WTC11 (cell line): ENCODE measurements at regions not wholly inside any gene's neighbourhood (a gene's known extent, or its start where the extent isn't known, plus 50 kb on each side); places are given as distances from the start of the nearest gene placed in this dataset.

Source experiments
- ATAC-seq: fragments of 200-7000 bp; cut with Tn5 transposase; 2 replicates; pipeline ENCODE4 v1.10.0; 2021; ENCODE audit warnings: mild to moderate bottlenecking, moderate library complexity
- CTCF ChIA-PET: fragments of 300-600 bp; sonication (Branson Sonifier 250); formaldehyde crosslinking; loops from one replicate; lab custom pipeline; 2021; ENCODE audit warnings: antibody characterized with exemption; lab: Charles Lee
- POLR2A ChIA-PET: fragments of 350-600 bp; sonication (Branson Sonifier 250); formaldehyde crosslinking; loops from one replicate; lab custom pipeline; 2021; ENCODE audit warnings: antibody characterized with exemption; lab: Charles Lee
- DNase-seq: peaks from one replicate; pipeline ENCODE4 v3.0.0; 2021; ENCODE audit warnings: low spot score
- H3K27ac Mint-ChIP-seq: 2 replicates; pipeline ENCODE4 v1.8.0; 2021; ENCODE audit warnings: mixed read lengths
- H3K27me3 Mint-ChIP-seq: 2 replicates; pipeline ENCODE4 v1.8.0; 2021; ENCODE audit warnings: low read depth, mild to moderate bottlenecking, moderate library complexity, mixed read lengths
- H3K36me3 Mint-ChIP-seq: 2 replicates; pipeline ENCODE4 v1.8.0; 2021; ENCODE audit warnings: mixed read lengths
- H3K4me1 Mint-ChIP-seq: 2 replicates; pipeline ENCODE4 v1.8.0; 2022; ENCODE audit warnings: mixed read lengths
- H3K4me3 Mint-ChIP-seq: 2 replicates; pipeline ENCODE4 v1.8.0; 2021; ENCODE audit warnings: mild to moderate bottlenecking, moderate library complexity, mixed read lengths
- H3K9me3 Mint-ChIP-seq: 2 replicates; pipeline ENCODE4 v1.8.0; 2021; ENCODE audit warnings: mixed read lengths
- ARID4B ChIP-seq: sonication (generic); formaldehyde crosslinking; IDR thresholded peaks from 2 replicates; pipeline ENCODE4 v1.8.0; 2023; ENCODE audit warnings: missing genetic modification reagents, mild to moderate bottlenecking, borderline replicate concordance
- CBFB ChIP-seq: sonication (generic); formaldehyde crosslinking; IDR thresholded peaks from 2 replicates; pipeline ENCODE4 v1.8.1; 2022; ENCODE audit warnings: mild to moderate bottlenecking, low read depth, missing genetic modification reagents
- CDX4 ChIP-seq: fragments of 250-450 bp; sonication (Bioruptor Pico); IDR thresholded peaks from 2 replicates; pipeline ENCODE4 v1.9.0; 2021; ENCODE audit warnings: moderate library complexity, mild to moderate bottlenecking, inconsistent platforms, borderline replicate concordance
- ETV6 ChIP-seq: sonication (generic); formaldehyde crosslinking; IDR thresholded peaks from 2 replicates; pipeline ENCODE4 v1.8.1; 2022; ENCODE audit warnings: mild to moderate bottlenecking, missing genetic modification reagents
- FOXJ3 ChIP-seq: sonication (generic); formaldehyde crosslinking; IDR thresholded peaks from 2 replicates; pipeline ENCODE4 v1.9.0; 2021; ENCODE audit warnings: missing genetic modification reagents, mild to moderate bottlenecking, borderline replicate concordance
- FOXK1 ChIP-seq: sonication (generic); formaldehyde crosslinking; IDR thresholded peaks from 2 replicates; pipeline ENCODE4 v1.8.0; 2022; ENCODE audit warnings: mild to moderate bottlenecking, moderate library complexity, missing genetic modification reagents
- FOXP1 ChIP-seq: sonication (generic); formaldehyde crosslinking; IDR thresholded peaks from 2 replicates; pipeline ENCODE4 v1.8.0; 2022; ENCODE audit warnings: missing genetic modification reagents, mild to moderate bottlenecking, moderate library complexity, borderline replicate concordance
- GABPB1 ChIP-seq: sonication (generic); formaldehyde crosslinking; IDR thresholded peaks from 2 replicates; pipeline ENCODE4 v1.8.1; 2023; ENCODE audit warnings: mild to moderate bottlenecking, missing genetic modification reagents
- GTF2I ChIP-seq: fragments of 250-450 bp; sonication (Bioruptor Pico); conservative IDR thresholded peaks from 2 replicates; pipeline ENCODE4 v1.4.0; 2021; ENCODE audit warnings: mild to moderate bottlenecking
- HMGA2 ChIP-seq: fragments of 250-450 bp; sonication (Bioruptor Pico); IDR thresholded peaks from 2 replicates; pipeline ENCODE4 v1.4.0; 2021; ENCODE audit warnings: mild to moderate bottlenecking, moderate library complexity
- IRF2 ChIP-seq: sonication (generic); formaldehyde crosslinking; IDR thresholded peaks from 2 replicates; pipeline ENCODE4 v1.8.0; 2022; ENCODE audit warnings: low read depth, missing genetic modification reagents, borderline replicate concordance
- MYBL2 ChIP-seq: sonication (generic); formaldehyde crosslinking; IDR thresholded peaks from 2 replicates; pipeline ENCODE4 v1.8.1; 2023; ENCODE audit warnings: mild to moderate bottlenecking, moderate library complexity, missing genetic modification reagents
- NFATC4 ChIP-seq: fragments of 250-450 bp; sonication (Bioruptor Pico); IDR thresholded peaks from 2 replicates; pipeline ENCODE4 v1.9.0; 2021; ENCODE audit warnings: mild to moderate bottlenecking
- NFE2L1 ChIP-seq: sonication (generic); formaldehyde crosslinking; IDR thresholded peaks from 2 replicates; pipeline ENCODE4 v1.8.1; 2023; ENCODE audit warnings: missing genetic modification reagents
- NR3C1 ChIP-seq: sonication (generic); formaldehyde crosslinking; conservative IDR thresholded peaks from 2 replicates; pipeline ENCODE4 v1.8.1; 2023; ENCODE audit warnings: low read depth, mild to moderate bottlenecking, missing genetic modification reagents
- RELA ChIP-seq: sonication (generic); formaldehyde crosslinking; IDR thresholded peaks from 2 replicates; pipeline ENCODE4 v1.8.1; 2022; ENCODE audit warnings: missing genetic modification reagents, mild to moderate bottlenecking, borderline replicate concordance
- ZNF232 ChIP-seq: sonication (generic); formaldehyde crosslinking; IDR thresholded peaks from 2 replicates; pipeline ENCODE4 v1.8.0; 2022; ENCODE audit warnings: mild to moderate bottlenecking, missing genetic modification reagents
- ZNF396 ChIP-seq: fragments of 250-450 bp; sonication (Bioruptor Pico); IDR thresholded peaks from 2 replicates; pipeline ENCODE4 v1.8.0; 2021; ENCODE audit warnings: mild to moderate bottlenecking, moderate library complexity, borderline replicate concordance
- ZNF423 ChIP-seq: fragments of 250-450 bp; sonication (Bioruptor Pico); IDR thresholded peaks from 2 replicates; pipeline ENCODE4 v2.1.2; 2022; ENCODE audit warnings: mild to moderate bottlenecking, moderate library complexity
- TF ChIP-seq, protein P1 (sequence below): sonication (generic); formaldehyde crosslinking; IDR thresholded peaks from 2 replicates; pipeline ENCODE4 v1.8.0; 2023; ENCODE audit warnings: mild to moderate bottlenecking, missing genetic modification reagents
- TF ChIP-seq, protein P2 (sequence below): sonication (generic); formaldehyde crosslinking; IDR thresholded peaks from 2 replicates; pipeline ENCODE4 v1.8.0; 2022; ENCODE audit warnings: missing genetic modification reagents

- no peak for TF ChIP-seq CDX4 (CRISPR knock-in tag)
These were observed 558.0 kb downstream of the C6orf118 start (continued) for GRCh38 chr6:164751395-164751794.

- no peaks in the 10 kb centered on the region for H3K27me3 Mint-ChIP-seq
- H3K36me3 Mint-ChIP-seq = no peaks in the 10 kb centered on the region
- DNase-seq (no peak), ATAC-seq (no peak)
- ChIA-PET CTCF (no interaction called here), POLR2A (no interaction called here)
- TF ChIP-seq CBFB (CRISPR knock-in tag) = no peak
- no peak for TF ChIP-seq NR3C1
- no peak for TF ChIP-seq FOXJ3 (CRISPR knock-in tag)
- no peak for TF ChIP-seq HMGA2 (CRISPR knock-in tag)
- no peak for TF ChIP-seq ZNF232 (CRISPR knock-in tag)
- TF ChIP-seq GABPB1 (CRISPR knock-in tag) = no peak
- TF ChIP-seq ETV6 (CRISPR knock-in tag) = no peak
- TF ChIP-seq FOXP1 = no peak
- TF ChIP-seq IRF2 = no peak
- TF ChIP-seq GTF2I (CRISPR knock-in tag) = no peak
- no peak for TF ChIP-seq MYBL2 (CRISPR knock-in tag)
- no peak for TF ChIP-seq ZNF423 (CRISPR knock-in tag)
- TF ChIP-seq FOXK1 (CRISPR knock-in tag) = no peak
- TF ChIP-seq, protein P1, sequence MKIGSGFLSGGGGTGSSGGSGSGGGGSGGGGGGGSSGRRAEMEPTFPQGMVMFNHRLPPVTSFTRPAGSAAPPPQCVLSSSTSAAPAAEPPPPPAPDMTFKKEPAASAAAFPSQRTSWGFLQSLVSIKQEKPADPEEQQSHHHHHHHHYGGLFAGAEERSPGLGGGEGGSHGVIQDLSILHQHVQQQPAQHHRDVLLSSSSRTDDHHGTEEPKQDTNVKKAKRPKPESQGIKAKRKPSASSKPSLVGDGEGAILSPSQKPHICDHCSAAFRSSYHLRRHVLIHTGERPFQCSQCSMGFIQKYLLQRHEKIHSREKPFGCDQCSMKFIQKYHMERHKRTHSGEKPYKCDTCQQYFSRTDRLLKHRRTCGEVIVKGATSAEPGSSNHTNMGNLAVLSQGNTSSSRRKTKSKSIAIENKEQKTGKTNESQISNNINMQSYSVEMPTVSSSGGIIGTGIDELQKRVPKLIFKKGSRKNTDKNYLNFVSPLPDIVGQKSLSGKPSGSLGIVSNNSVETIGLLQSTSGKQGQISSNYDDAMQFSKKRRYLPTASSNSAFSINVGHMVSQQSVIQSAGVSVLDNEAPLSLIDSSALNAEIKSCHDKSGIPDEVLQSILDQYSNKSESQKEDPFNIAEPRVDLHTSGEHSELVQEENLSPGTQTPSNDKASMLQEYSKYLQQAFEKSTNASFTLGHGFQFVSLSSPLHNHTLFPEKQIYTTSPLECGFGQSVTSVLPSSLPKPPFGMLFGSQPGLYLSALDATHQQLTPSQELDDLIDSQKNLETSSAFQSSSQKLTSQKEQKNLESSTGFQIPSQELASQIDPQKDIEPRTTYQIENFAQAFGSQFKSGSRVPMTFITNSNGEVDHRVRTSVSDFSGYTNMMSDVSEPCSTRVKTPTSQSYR (CRISPR knock-in tag) = no peak
- no peak for TF ChIP-seq ARID4B (CRISPR knock-in tag)
- no peak for TF ChIP-seq NFATC4 (CRISPR knock-in tag)
- TF ChIP-seq, protein P2, sequence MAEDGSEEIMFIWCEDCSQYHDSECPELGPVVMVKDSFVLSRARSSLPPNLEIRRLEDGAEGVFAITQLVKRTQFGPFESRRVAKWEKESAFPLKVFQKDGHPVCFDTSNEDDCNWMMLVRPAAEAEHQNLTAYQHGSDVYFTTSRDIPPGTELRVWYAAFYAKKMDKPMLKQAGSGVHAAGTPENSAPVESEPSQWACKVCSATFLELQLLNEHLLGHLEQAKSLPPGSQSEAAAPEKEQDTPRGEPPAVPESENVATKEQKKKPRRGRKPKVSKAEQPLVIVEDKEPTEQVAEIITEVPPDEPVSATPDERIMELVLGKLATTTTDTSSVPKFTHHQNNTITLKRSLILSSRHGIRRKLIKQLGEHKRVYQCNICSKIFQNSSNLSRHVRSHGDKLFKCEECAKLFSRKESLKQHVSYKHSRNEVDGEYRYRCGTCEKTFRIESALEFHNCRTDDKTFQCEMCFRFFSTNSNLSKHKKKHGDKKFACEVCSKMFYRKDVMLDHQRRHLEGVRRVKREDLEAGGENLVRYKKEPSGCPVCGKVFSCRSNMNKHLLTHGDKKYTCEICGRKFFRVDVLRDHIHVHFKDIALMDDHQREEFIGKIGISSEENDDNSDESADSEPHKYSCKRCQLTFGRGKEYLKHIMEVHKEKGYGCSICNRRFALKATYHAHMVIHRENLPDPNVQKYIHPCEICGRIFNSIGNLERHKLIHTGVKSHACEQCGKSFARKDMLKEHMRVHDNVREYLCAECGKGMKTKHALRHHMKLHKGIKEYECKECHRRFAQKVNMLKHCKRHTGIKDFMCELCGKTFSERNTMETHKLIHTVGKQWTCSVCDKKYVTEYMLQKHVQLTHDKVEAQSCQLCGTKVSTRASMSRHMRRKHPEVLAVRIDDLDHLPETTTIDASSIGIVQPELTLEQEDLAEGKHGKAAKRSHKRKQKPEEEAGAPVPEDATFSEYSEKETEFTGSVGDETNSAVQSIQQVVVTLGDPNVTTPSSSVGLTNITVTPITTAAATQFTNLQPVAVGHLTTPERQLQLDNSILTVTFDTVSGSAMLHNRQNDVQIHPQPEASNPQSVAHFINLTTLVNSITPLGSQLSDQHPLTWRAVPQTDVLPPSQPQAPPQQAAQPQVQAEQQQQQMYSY (CRISPR knock-in tag) = no peak
- no peak for TF ChIP-seq RELA
- no peak for TF ChIP-seq ZNF396
- TF ChIP-seq NFE2L1 = no peak
- no peaks in the 10 kb centered on the region; the same call in 1 of the 2 replicates for H3K9me3 Mint-ChIP-seq
- H3K27ac Mint-ChIP-seq = no peak overlapping the region
- no peak overlapping the region for H3K4me3 Mint-ChIP-seq
- H3K4me1 Mint-ChIP-seq = no peaks in the 10 kb centered on the region
These were observed 559.3 kb downstream of the C6orf118 start for GRCh38 chr6:164750128-164750527.
